ENCODE measurements at regions not wholly inside any gene's neighbourhood (a gene's known extent, or its start where the extent isn't known, plus 50 kb on each side); places are given as distances from the start of the nearest gene placed in this dataset.

GRCh38 chr4:89665662-89666061, 171.3 kb downstream of the SNCA start:
- Histone ChIP-seq H2AFZ (ENCODE audit: low read depth, low read length) (no peak overlapping the region), H3K4me3 (ENCODE audit: low read length) (no peak overlapping the region), H3K36me3 (replicated peaks; ENCODE audit: low read depth, low read length) (no peaks in the 10 kb centered on the region), H3K9ac (ENCODE audit: low read length) (no peak overlapping the region), H3K27ac (ENCODE audit: low read length) (no peak overlapping the region), H3K4me1 (ENCODE audit: low read length) (no peaks in the 10 kb centered on the region), H3K27me3 (ENCODE audit: low read depth, low read length) (no peaks in the 10 kb centered on the region), H4K20me1 (ENCODE audit: insufficient read depth, low read length) (no peaks in the 10 kb centered on the region), H3K9me3 (ENCODE audit: insufficient read depth, low read length) (no peaks in the 10 kb centered on the region), H3K4me2 (ENCODE audit: low read length) (no peak overlapping the region), H3K79me2 (ENCODE audit: low read length) (no peaks in the 10 kb centered on the region)
- TF ChIP-seq EZH2phosphoT487 (IDR thresholded peaks at IDR 0.05; ENCODE audit: low read depth): no peak
- TF ChIP-seq CTCF (IDR thresholded peaks at IDR 0.05; ENCODE audit: low read depth, low read length): no peak

GRCh38 chr4:89664521-89664920, 172.4 kb downstream of the SNCA start:
- Histone ChIP-seq H4K20me1 (ENCODE audit: insufficient read depth, low read length) (no peaks in the 10 kb centered on the region), H3K79me2 (ENCODE audit: low read length) (no peaks in the 10 kb centered on the region), H3K4me3 (ENCODE audit: low read length) (no peak overlapping the region), H2AFZ (ENCODE audit: low read depth, low read length) (no peak overlapping the region), H3K27me3 (ENCODE audit: low read depth, low read length) (no peaks in the 10 kb centered on the region), H3K9me3 (ENCODE audit: insufficient read depth, low read length) (no peaks in the 10 kb centered on the region), H3K27ac (ENCODE audit: low read length) (no peak overlapping the region), H3K4me2 (ENCODE audit: low read length) (no peak overlapping the region), H3K9ac (ENCODE audit: low read length) (no peak overlapping the region), H3K4me1 (ENCODE audit: low read length) (no peaks in the 10 kb centered on the region), H3K36me3 (replicated peaks; ENCODE audit: low read depth, low read length) (no peaks in the 10 kb centered on the region)
- TF ChIP-seq CTCF (IDR thresholded peaks at IDR 0.05; ENCODE audit: low read depth, low read length) (no peak), EZH2phosphoT487 (IDR thresholded peaks at IDR 0.05; ENCODE audit: low read depth) (no peak)

- no peaks in the 10 kb centered on the region for H3K36me3 ChIP-seq (replicated peaks; ENCODE audit: low read depth, low read length)
- no peaks in the 10 kb centered on the region for H3K79me2 ChIP-seq (ENCODE audit: low read length)
- H3K9me3 ChIP-seq (ENCODE audit: insufficient read depth, low read length): no peaks in the 10 kb centered on the region
- H3K27me3 ChIP-seq (ENCODE audit: low read depth, low read length): no peaks in the 10 kb centered on the region
- H3K4me2 ChIP-seq (ENCODE audit: low read length): no peak overlapping the region
- H3K9ac ChIP-seq (ENCODE audit: low read length): no peak overlapping the region
- H2AFZ ChIP-seq (ENCODE audit: low read depth, low read length): 0 out of 2 replicates have a peak overlapping the region, but pooled peaks have one; percentile 41
- H3K4me3 ChIP-seq (ENCODE audit: low read length): no peak overlapping the region
- H4K20me1 ChIP-seq (ENCODE audit: insufficient read depth, low read length): no peaks in the 10 kb centered on the region
- peaks cover 22% of the 10 kb centered on the region for H3K4me1 ChIP-seq (ENCODE audit: low read length)
- TF ChIP-seq EZH2phosphoT487 (IDR thresholded peaks at IDR 0.05; ENCODE audit: low read depth): no peak
- no peak for TF ChIP-seq CTCF (IDR thresholded peaks at IDR 0.05; ENCODE audit: low read depth, low read length)
- no peak overlapping the region for H3K27ac ChIP-seq (ENCODE audit: low read length)
Measured at GRCh38 chr4:89661173-89661899, 175.6 kb downstream of the SNCA start.

GRCh38 chr4:89660444-89661172, 176.4 kb downstream of the SNCA start:
- Histone ChIP-seq H3K9ac (ENCODE audit: low read length) (no peak overlapping the region), H3K79me2 (ENCODE audit: low read length) (no peaks in the 10 kb centered on the region), H3K4me3 (ENCODE audit: low read length) (no peak overlapping the region), H3K36me3 (replicated peaks; ENCODE audit: low read depth, low read length) (no peaks in the 10 kb centered on the region), H3K4me2 (ENCODE audit: low read length) (no peak overlapping the region), H3K27ac (ENCODE audit: low read length) (no peak overlapping the region), H3K27me3 (ENCODE audit: low read depth, low read length) (no peaks in the 10 kb centered on the region), H2AFZ (ENCODE audit: low read depth, low read length) (no peak overlapping the region), H4K20me1 (ENCODE audit: insufficient read depth, low read length) (no peaks in the 10 kb centered on the region), H3K4me1 (ENCODE audit: low read length) (peaks cover 22% of the 10 kb centered on the region), H3K9me3 (ENCODE audit: insufficient read depth, low read length) (no peaks in the 10 kb centered on the region)
- TF ChIP-seq EZH2phosphoT487 (IDR thresholded peaks at IDR 0.05; ENCODE audit: low read depth) (no peak), CTCF (IDR thresholded peaks at IDR 0.05; ENCODE audit: low read depth, low read length) (no peak)
